ENCODE measurements at regions not wholly inside any gene's neighbourhood (a gene's known extent, or its start where the extent isn't known, plus 50 kb on each side); places are given as distances from the start of the nearest gene placed in this dataset.
"Not testable (repeated sequence)": the region's sequence is repeated elsewhere in the genome, so short reads cannot be mapped to it uniquely, and the experiment has no call there.

GRCh38 chr5:38148021-38148625 lies 110.2 kb upstream of the EGFLAM start:
- DNase-seq, result no peak

GRCh38 chr5:38143384-38143783 lies 115.0 kb upstream of the EGFLAM start:
- no peak for DNase-seq

- no peak for DNase-seq
These were observed 116.7 kb upstream of the EGFLAM start for GRCh38 chr5:38141665-38142064.

GRCh38 chr5:38138574-38138973 lies 119.8 kb upstream of the EGFLAM start:
- DNase-seq, result no peak

- no peak for DNase-seq
These were observed 122.8 kb upstream of the EGFLAM start for GRCh38 chr5:38135486-38136039.

GRCh38 chr5:38134810-38135209 lies 123.5 kb upstream of the EGFLAM start:
- DNase-seq, result no peak

- not testable (repeated sequence) for DNase-seq
These were observed 124.1 kb upstream of the EGFLAM start for GRCh38 chr5:38134294-38134693.

- DNase-seq, result no peak
These were observed 126.7 kb upstream of the EGFLAM start for GRCh38 chr5:38131686-38132085.

GRCh38 chr5:38124321-38124720 lies 134.0 kb upstream of the EGFLAM start:
- DNase-seq, result no peak

GRCh38 chr5:38121420-38121819 lies 136.9 kb upstream of the EGFLAM start:
- no peak for DNase-seq

GRCh38 chr5:38119836-38120235 lies 138.5 kb upstream of the EGFLAM start:
- no peak for DNase-seq

- no peak for DNase-seq
These were observed 140.4 kb upstream of the EGFLAM start for GRCh38 chr5:38117784-38118479.

- DNase-seq, result no peak
These were observed 143.0 kb upstream of the EGFLAM start for GRCh38 chr5:38115318-38115827.

- DNase-seq, result no peak
These were observed 144.5 kb upstream of the EGFLAM start for GRCh38 chr5:38113880-38114279.

GRCh38 chr5:38113456-38113855 lies 144.9 kb upstream of the EGFLAM start:
- DNase-seq, result no peak

GRCh38 chr5:38112938-38113337 lies 145.4 kb upstream of the EGFLAM start:
- no peak for DNase-seq

GRCh38 chr5:38110130-38110529 lies 148.2 kb upstream of the EGFLAM start:
- DNase-seq, result no peak

GRCh38 chr5:38107096-38107495 lies 151.3 kb upstream of the EGFLAM start:
- DNase-seq, result no peak

- DNase-seq, result no peak
These were observed 152.6 kb upstream of the EGFLAM start for GRCh38 chr5:38105801-38106200.

GRCh38 chr5:38105231-38105570 lies 153.2 kb upstream of the EGFLAM start:
- no peak for DNase-seq

- no peak for DNase-seq
These were observed 153.7 kb upstream of the EGFLAM start for GRCh38 chr5:38104497-38105230.

- DNase-seq, result no peak
These were observed 156.5 kb upstream of the EGFLAM start for GRCh38 chr5:38101897-38102296.
